ENCODE measurements at regions not wholly inside any gene's neighbourhood (a gene's known extent, or its start where the extent isn't known, plus 50 kb on each side); places are given as distances from the start of the nearest gene placed in this dataset.

GRCh38 chr11:122270535-122270934, 154.5 kb upstream of the BLID start:
- no peak for DNase-seq

DNA sequence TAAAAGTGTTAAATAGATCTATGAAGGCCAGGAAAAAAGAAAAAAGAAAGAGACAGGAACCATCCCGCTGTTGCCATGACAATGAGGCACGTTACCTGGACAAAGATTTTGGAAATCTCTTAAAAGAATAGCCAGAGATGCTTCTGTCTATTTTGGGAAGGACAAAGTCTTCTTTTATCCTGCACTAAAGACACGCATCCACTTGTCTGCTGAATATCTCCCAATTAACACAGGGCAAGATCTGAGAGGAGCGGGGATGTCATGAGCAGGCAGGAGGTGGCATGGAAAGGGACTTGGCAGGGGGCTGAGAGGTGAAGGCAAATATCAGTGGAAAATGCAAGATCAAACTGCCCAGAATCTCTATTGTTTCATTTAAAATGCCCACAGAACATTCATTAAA, 153.8 kb upstream of the BLID start:
- DNase-seq = no peak

DNA sequence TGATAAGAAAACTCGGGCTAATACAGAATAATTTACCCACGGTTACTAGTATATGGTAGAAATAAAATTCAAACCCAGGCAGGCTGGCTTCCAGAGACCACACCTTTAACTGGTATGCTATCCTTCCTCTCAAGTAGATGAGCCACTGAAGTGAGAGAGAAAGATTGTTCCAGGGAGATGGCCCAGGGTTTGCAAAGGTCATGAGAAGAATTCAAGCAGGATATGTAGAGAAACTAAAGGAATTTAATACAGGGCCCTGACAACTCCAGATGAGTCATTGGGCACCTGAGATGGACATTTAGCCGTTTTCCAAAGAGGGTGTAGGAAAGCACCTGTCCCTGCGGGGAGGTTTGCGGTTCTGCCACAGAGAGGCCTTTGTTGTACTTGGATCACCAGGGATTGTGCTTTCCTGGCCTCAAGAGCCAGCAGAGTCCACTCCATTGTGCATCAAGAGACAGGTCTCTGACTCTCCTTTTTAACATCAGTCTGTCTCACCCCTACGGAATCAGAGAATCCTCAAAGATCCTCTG, 152.7 kb upstream of the BLID start:
- DNase-seq = no peak

GRCh38 chr11:122267602-122268001, 151.6 kb upstream of the BLID start:
- no peak for DNase-seq

- DNase-seq = no peak
Observed at GRCh38 chr11:122265981-122266380, 150.0 kb upstream of the BLID start.

GRCh38 chr11:122264121-122264520, 148.1 kb upstream of the BLID start:
- DNase-seq = no peak

DNA sequence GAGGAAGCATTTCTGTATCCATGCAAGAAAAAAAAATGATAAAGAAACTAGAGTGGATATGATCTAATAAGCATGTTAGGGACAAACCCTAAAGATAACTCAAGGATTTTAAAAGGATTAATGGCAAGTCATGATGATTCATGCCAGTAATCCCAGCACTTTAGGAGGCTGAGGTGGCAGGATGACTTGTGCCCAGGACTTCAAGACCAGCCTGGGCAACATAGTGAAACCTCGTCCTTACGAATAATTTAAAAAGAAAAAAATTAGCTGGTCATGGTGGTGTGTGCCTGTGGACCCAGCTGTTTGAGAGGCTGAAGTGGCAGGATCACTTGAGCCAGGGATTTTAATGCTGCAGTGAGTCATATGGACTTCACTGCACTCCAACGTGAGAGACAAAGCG, 145.5 kb upstream of the BLID start:
- no peak for DNase-seq

DNA sequence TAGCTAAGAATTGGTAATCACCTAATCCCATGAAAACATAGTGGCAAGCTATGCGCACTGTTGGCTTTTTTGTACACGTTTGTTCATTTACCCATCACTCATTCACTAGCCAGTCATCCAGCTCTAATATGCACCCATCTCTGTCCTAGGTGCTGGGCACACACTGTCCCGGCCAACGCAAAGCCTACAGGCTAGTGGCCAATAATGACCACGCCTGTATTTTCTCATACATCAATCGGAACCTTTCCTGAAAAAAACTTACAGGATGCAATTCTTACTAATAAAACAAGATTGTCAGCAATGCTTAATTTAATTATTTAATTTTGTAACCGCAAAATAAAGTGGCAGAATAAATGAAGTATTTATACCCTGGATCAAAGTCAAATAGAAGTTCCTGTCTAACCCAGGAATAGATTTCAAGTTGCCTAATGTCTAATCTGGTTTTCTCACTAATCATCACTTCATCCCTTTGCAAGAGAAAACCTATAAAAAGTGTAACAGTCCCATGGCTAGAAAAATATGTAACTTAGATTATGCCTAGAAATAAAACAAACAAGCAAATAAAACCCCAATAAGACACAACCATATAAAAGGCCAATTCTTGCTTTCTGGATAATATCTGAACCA, 143.3 kb upstream of the BLID start:
- no peak for DNase-seq

- no peak for DNase-seq
Observed at GRCh38 chr11:122258446-122259194, 142.6 kb upstream of the BLID start.

DNA sequence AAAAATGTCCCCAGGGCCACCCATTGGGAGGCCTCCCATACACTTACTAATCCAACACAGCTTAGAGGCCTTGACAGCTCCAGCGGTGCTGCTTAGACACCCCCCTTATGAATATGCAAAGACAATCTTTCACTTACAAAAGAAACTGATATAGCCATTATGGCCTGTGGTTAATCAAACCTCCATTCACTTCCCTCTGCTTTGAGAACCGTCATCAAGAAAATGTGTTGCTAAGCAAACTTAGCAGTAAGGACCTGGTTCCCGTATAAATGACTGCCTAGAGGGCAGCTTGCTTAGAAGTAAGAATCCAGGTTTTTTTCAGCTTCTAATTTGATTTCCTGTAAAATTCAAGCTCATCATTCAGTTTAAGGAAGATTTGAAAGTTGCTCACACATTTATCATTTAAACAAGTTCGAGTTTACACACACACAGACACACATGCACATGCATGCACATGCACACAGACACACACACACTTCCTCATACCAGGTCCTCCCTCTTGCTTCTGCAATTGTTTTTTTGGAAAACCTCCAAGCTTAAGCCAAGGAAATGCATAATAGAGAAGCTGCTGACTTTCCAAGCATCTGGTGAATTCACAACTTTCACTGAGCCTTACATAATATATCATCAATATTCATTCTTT, 137.7 kb upstream of the BLID start:
- no peak for DNase-seq

DNA sequence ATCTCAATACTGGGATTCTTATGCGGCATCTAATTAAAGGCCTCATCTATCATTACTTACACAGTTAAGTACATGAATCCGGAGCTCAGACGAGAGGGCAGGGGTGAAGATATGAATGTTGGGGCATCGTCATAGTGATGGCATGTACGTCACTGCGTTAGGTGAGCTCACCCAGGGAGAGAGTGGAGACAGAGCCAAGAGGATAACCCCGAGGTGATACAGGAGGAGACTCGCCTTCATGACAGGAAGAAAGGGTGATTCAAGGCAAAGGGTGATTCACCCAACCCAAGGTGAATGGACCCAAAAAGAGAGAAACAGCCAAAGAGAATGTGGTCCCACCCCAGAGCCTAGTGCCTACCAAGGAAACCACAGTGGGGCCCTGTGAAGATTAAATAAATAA, 132.9 kb upstream of the BLID start:
- no peak for DNase-seq

DNA sequence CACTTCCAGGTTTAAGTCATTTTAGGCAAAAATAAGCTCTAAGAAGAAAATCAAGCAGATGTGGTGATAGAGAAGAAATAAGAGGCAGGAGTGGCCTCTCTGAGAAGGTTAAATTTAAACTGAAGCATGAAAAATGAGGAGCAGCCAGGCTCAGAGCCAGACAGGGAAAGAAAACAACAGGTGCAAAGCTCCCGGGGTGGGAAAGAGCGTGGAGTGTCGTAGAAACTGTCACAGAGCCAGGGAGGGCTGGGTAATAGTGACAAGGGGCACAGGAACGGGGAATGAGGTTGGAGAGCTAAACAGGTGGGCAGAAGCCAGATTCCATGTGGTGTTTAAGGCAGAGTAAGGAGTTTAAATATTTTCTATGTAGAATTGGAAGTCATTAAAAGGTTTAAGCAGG, 132.1 kb upstream of the BLID start:
- no peak for DNase-seq

DNA sequence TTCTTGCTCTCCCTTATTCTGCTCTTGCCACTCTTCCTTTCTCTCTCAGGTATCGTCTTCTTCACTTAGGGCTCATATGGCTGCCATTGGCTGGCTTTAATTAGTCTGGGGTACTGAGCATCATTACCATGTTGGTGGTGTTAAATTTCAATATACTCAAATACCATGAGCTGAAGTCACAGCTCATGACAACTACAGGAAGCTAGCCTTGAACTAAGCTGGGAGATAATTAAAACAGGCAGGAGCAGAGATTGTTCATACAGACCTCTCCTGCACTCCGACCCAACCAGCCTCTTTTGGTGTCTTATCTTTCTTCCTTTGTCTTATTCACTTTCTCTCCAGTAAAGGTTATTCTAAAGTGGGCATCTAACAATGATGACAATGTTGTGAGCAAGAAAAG, 130.9 kb upstream of the BLID start:
- DNase-seq = no peak

GRCh38 chr11:122242731-122243130, 126.7 kb upstream of the BLID start:
- DNase-seq = no peak

DNA sequence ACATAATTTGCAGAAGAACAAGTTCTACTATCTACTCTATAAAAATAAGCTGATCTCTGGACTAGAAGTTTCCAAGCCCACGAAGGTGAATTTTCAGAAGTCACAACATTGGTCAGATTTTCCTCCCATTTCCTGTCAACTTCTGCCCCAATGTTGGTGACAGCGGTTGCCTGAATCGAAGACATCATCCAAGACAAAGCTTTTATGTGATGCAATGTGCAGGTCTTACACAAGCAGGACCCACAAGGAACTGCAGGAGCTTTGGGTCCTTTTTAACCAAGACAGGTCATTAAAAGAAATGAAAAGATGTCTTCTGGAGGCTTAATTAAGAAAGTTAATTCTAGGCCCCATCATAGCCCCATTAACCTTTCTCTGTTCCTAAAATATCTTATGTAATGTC, 125.6 kb upstream of the BLID start:
- no peak for DNase-seq

- DNase-seq = no peak
Observed at GRCh38 chr11:122240638-122241037, 124.6 kb upstream of the BLID start.

- DNase-seq = no peak
Observed at GRCh38 chr11:122235615-122236014, 119.6 kb upstream of the BLID start.

DNA sequence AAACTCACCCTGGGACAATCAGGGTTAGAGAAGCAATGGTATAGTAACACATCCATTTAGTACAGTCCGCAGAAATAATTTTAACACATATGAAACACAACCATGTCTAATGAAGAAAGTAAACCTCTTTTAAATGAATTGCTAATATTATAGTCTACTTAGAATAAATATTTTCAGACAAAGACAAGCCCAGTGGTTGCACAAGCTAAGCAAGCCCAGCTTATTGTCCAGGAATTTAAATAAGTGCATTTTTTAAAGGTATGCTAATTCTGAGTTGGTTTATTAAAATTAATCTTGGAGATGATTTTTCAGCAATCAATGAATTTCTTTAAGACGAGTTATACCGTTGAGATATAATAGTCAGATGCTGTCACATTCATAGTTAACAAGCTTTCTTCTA, 118.8 kb upstream of the BLID start:
- DNase-seq = no peak

- no peak for DNase-seq
Observed at GRCh38 chr11:122234257-122234656, 118.2 kb upstream of the BLID start.

- DNase-seq = no peak
Observed at GRCh38 chr11:122232985-122233384, 117.0 kb upstream of the BLID start.

- no peak for DNase-seq
Observed at GRCh38 chr11:122230385-122230755, 114.4 kb upstream of the BLID start.

GRCh38 chr11:122229481-122230384, 113.7 kb upstream of the BLID start:
- DNase-seq = no peak

DNA sequence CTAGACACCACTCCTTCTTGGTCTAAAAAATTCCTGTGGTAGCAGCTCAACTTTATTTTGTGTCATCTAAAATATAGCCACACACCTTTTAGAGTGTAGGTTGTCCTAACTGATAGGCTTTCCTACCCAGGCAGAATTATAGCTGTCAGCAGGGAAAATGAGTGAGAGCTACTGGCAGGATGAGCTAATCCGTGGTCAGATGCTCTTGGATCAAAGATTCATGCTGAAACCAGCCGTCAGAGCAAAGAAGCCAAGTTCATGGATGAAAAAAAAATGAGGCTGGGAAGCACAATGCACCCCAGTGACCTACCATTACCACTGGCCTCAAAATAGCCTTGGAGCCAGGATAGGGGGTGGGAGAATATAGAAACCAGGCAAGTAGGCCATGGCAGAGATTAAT, 113.1 kb upstream of the BLID start:
- no peak for DNase-seq

Measured in NCI-H1048 (cell line).